DOHH2 (cell line): ENCODE measurements at regions not wholly inside any gene's neighbourhood (a gene's known extent, or its start where the extent isn't known, plus 50 kb on each side); places are given as distances from the start of the nearest gene placed in this dataset.

Source experiments
- H3F3A ChIP-seq: fragments of 200-600 bp; sonication (generic), shearing (Covaris generic); 2 replicates; pipeline ENCODE4 v1.6.0; 2016; ENCODE audit warnings: antibody characterized with exemption, mild to moderate bottlenecking; ENCODE audit not compliant: control insufficient read depth, insufficient read depth
- H3K27ac ChIP-seq: fragments of 200-600 bp; sonication (generic); 2 replicates; pipeline ENCODE4 v1.5.1; 2014; ENCODE audit warnings: low read depth, mild to moderate bottlenecking, low read length, moderate library complexity
- H3K27me3 ChIP-seq: fragments of 200-600 bp; sonication (generic); 2 replicates; pipeline ENCODE4 v1.6.1; 2014; ENCODE audit warnings: mild to moderate bottlenecking, low read length, mixed read lengths; ENCODE audit not compliant: control insufficient read depth
- H3K36me3 ChIP-seq: fragments of 200-600 bp; sonication (generic); 2 replicates; pipeline ENCODE4 v1.6.1; 2014; ENCODE audit warnings: mild to moderate bottlenecking, low read length, moderate library complexity, mixed read lengths; ENCODE audit not compliant: control insufficient read depth
- H3K4me1 ChIP-seq: fragments of 200-600 bp; sonication (generic); 2 replicates; pipeline ENCODE4 v1.6.1; 2014; ENCODE audit warnings: mild to moderate bottlenecking, low read length, mixed read lengths; ENCODE audit not compliant: control insufficient read depth
- H3K4me2 ChIP-seq: fragments of 200-600 bp; sonication (generic); 2 replicates; pipeline ENCODE4 v1.6.0; 2014; ENCODE audit warnings: mild to moderate bottlenecking, low read length, moderate library complexity
- H3K4me3 ChIP-seq: fragments of 200-600 bp; sonication (generic); 2 replicates; pipeline ENCODE4 v1.5.1; 2014; ENCODE audit warnings: mild to moderate bottlenecking, low read length, mixed read lengths
- H3K79me2 ChIP-seq: fragments of 200-600 bp; sonication (generic); 2 replicates; pipeline ENCODE4 v1.6.1; 2014; ENCODE audit warnings: mild to moderate bottlenecking, low read length, mixed read lengths; ENCODE audit not compliant: control insufficient read depth
- H3K9me2 ChIP-seq: fragments of 200-600 bp; sonication (generic); replicated peaks from 2 replicates; pipeline ENCODE4 v1.6.1; 2014; ENCODE audit warnings: mild to moderate bottlenecking, low read length, mixed read lengths; ENCODE audit not compliant: control insufficient read depth
- H3K9me3 ChIP-seq: fragments of 200-600 bp; sonication (generic); 2 replicates; pipeline ENCODE4 v1.6.1; 2014; ENCODE audit warnings: antibody characterized with exemption, low read length, mixed read lengths; ENCODE audit not compliant: control insufficient read depth, insufficient read depth
- H4K20me1 ChIP-seq: fragments of 200-600 bp; sonication (generic); 2 replicates; pipeline ENCODE4 v1.6.0; 2014; ENCODE audit warnings: low read depth, mild to moderate bottlenecking, antibody characterized with exemption, low read length, moderate library complexity; ENCODE audit not compliant: control insufficient read depth, insufficient read depth
- EZH2phosphoT487 ChIP-seq: fragments of 200-600 bp; sonication (generic); IDR thresholded peaks from 2 replicates; pipeline ENCODE4 v1.6.1; 2017; ENCODE audit warnings: borderline replicate concordance, mild to moderate bottlenecking, antibody characterized with exemption, low read length, moderate library complexity, mixed read lengths
- TF ChIP-seq, protein P1 (sequence below): fragments of 200-600 bp; sonication (generic); IDR thresholded peaks from one replicate; pipeline ENCODE4 v1.5.1; 2014; ENCODE audit warnings: antibody characterized with exemption, mild to moderate bottlenecking, low read depth, low read length; ENCODE audit not compliant: poor library complexity, severe bottlenecking

GRCh38 chr7:82542665-82543064 is 99.1 kb upstream of the CACNA2D1 start:
- Histone ChIP-seq H3K9me3 (no peaks in the 10 kb centered on the region), H3K4me3 (no peak overlapping the region), H3K27me3 (no peaks in the 10 kb centered on the region), H3K9me2 (no peaks in the 10 kb centered on the region), H3K4me1 (no peaks in the 10 kb centered on the region), H3K36me3 (no peaks in the 10 kb centered on the region), H3F3A (no peaks in the 10 kb centered on the region), H4K20me1 (no peaks in the 10 kb centered on the region), H3K4me2 (no peak overlapping the region), H3K27ac (no peak overlapping the region), H3K79me2 (no peaks in the 10 kb centered on the region)
- TF ChIP-seq, protein P1, sequence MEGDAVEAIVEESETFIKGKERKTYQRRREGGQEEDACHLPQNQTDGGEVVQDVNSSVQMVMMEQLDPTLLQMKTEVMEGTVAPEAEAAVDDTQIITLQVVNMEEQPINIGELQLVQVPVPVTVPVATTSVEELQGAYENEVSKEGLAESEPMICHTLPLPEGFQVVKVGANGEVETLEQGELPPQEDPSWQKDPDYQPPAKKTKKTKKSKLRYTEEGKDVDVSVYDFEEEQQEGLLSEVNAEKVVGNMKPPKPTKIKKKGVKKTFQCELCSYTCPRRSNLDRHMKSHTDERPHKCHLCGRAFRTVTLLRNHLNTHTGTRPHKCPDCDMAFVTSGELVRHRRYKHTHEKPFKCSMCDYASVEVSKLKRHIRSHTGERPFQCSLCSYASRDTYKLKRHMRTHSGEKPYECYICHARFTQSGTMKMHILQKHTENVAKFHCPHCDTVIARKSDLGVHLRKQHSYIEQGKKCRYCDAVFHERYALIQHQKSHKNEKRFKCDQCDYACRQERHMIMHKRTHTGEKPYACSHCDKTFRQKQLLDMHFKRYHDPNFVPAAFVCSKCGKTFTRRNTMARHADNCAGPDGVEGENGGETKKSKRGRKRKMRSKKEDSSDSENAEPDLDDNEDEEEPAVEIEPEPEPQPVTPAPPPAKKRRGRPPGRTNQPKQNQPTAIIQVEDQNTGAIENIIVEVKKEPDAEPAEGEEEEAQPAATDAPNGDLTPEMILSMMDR, result no peak
- no peak for TF ChIP-seq EZH2phosphoT487

GRCh38 chr7:82539969-82540368 is 96.4 kb upstream of the CACNA2D1 start:
- Histone ChIP-seq H3K79me2 (no peaks in the 10 kb centered on the region), H3K36me3 (no peaks in the 10 kb centered on the region), H3K9me2 (no peaks in the 10 kb centered on the region), H3K4me1 (no peaks in the 10 kb centered on the region), H3K4me3 (no peak overlapping the region), H3F3A (no peaks in the 10 kb centered on the region), H3K9me3 (no peaks in the 10 kb centered on the region), H3K27ac (no peak overlapping the region), H3K4me2 (no peak overlapping the region), H4K20me1 (no peaks in the 10 kb centered on the region), H3K27me3 (no peaks in the 10 kb centered on the region)
- TF ChIP-seq, protein P1, result no peak

DNA sequence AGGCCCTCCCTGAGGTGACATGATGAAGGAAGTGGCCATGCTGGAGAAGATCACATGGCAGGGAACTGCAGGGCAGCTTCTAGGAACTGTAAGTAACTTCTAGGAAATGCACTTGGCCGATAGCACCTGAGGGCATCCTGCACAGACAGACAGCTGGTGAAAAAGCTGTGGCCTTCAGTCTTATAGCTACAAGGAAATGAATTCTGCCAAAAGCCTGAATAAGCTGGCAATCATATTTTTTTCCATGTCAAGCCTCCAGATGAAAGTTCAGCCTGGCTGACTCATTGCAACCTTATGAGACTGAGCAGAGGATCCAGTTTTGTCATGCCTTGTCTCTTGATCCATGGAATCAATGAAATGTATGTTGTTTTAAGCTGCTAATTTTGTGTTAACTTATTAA is 91.1 kb upstream of the CACNA2D1 start:
- Histone ChIP-seq H3K79me2 (no peaks in the 10 kb centered on the region), H4K20me1 (no peaks in the 10 kb centered on the region), H3K27me3 (no peaks in the 10 kb centered on the region), H3K4me2 (no peak overlapping the region), H3K36me3 (no peaks in the 10 kb centered on the region), H3K27ac (no peak overlapping the region), H3K4me3 (no peak overlapping the region), H3K9me2 (no peaks in the 10 kb centered on the region), H3F3A (no peaks in the 10 kb centered on the region), H3K4me1 (no peaks in the 10 kb centered on the region), H3K9me3 (no peaks in the 10 kb centered on the region)
- no peak for TF ChIP-seq EZH2phosphoT487
- TF ChIP-seq, protein P1, result no peak

- no peaks in the 10 kb centered on the region for H3K36me3 ChIP-seq
- H3F3A ChIP-seq, result no peaks in the 10 kb centered on the region
- H3K27me3 ChIP-seq, result no peaks in the 10 kb centered on the region
- no peak overlapping the region for H3K4me3 ChIP-seq
- H3K4me1 ChIP-seq, result no peaks in the 10 kb centered on the region
- no peaks in the 10 kb centered on the region for H3K9me3 ChIP-seq
- no peak for TF ChIP-seq EZH2phosphoT487
- TF ChIP-seq, protein P1, result no peak
- no peak overlapping the region for H3K27ac ChIP-seq
- no peaks in the 10 kb centered on the region for H3K79me2 ChIP-seq
- no peaks in the 10 kb centered on the region for H3K9me2 ChIP-seq
- no peak overlapping the region for H3K4me2 ChIP-seq
- H4K20me1 ChIP-seq, result no peaks in the 10 kb centered on the region
Observed at GRCh38 chr7:82530361-82530760, 86.8 kb upstream of the CACNA2D1 start.
